ENCODE measurements at regions not wholly inside any gene's neighbourhood (a gene's known extent, or its start where the extent isn't known, plus 50 kb on each side); places are given as distances from the start of the nearest gene placed in this dataset.
A peak's percentile ranks its signal among the peaks of the same experiment; 100 is the strongest.

DNA sequence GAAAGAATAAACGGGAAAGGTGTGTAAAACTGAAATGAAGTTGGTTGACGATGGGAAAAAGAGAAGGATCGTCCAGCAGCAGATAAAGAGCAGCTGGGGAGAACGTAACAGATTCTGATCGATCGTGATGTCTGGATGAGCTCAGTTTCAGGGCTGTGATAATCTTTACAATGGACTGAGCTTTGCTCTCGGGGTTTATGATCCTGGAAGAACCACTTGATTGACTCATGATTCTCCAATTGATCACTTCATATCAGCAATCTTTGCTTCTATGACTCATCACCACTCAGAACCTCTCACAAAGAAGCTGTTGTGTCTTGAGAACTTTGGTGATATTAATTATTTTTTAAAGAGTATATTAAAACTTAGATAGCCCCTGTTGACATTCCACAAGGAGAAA, 690.7 kb downstream of the TUSC7 start:
- ATAC-seq = no peak
- TF ChIP-seq CSDC2 (CRISPR knock-in tag; IDR thresholded peaks at IDR 0.05) (no peak), TSHZ2 (CRISPR knock-in tag; IDR thresholded peaks at IDR 0.05) (no peak), CSRNP3 (CRISPR knock-in tag; IDR thresholded peaks at IDR 0.05) (no peak), PPARA (CRISPR knock-in tag; IDR thresholded peaks at IDR 0.05; ENCODE audit: borderline replicate concordance) (no peak), ZFP30 (CRISPR knock-in tag; IDR thresholded peaks at IDR 0.05) (no peak), ZFP3 (CRISPR knock-in tag; IDR thresholded peaks at IDR 0.05) (no peak), ISL1 (CRISPR knock-in tag; IDR thresholded peaks at IDR 0.05) (no peak), ZNF565 (CRISPR knock-in tag; conservative IDR thresholded peaks at IDR 0.05; ENCODE audit: low read depth) (no peak), OSR1 (CRISPR knock-in tag; IDR thresholded peaks at IDR 0.05) (no peak), TOX (CRISPR knock-in tag; IDR thresholded peaks at IDR 0.05; ENCODE audit: borderline replicate concordance) (no peak), CREB5 (CRISPR knock-in tag; IDR thresholded peaks at IDR 0.05; ENCODE audit: low read depth) (no peak), ZNF8 (CRISPR knock-in tag; IDR thresholded peaks at IDR 0.05) (no peak)
- TF ChIP-seq, protein P1, sequence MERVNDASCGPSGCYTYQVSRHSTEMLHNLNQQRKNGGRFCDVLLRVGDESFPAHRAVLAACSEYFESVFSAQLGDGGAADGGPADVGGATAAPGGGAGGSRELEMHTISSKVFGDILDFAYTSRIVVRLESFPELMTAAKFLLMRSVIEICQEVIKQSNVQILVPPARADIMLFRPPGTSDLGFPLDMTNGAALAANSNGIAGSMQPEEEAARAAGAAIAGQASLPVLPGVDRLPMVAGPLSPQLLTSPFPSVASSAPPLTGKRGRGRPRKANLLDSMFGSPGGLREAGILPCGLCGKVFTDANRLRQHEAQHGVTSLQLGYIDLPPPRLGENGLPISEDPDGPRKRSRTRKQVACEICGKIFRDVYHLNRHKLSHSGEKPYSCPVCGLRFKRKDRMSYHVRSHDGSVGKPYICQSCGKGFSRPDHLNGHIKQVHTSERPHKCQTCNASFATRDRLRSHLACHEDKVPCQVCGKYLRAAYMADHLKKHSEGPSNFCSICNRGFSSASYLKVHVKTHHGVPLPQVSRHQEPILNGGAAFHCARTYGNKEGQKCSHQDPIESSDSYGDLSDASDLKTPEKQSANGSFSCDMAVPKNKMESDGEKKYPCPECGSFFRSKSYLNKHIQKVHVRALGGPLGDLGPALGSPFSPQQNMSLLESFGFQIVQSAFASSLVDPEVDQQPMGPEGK (CRISPR knock-in tag; IDR thresholded peaks at IDR 0.05; ENCODE audit: borderline replicate concordance) = no peak

GRCh38 chr3:117404141-117404540, 694.6 kb downstream of the TUSC7 start:
- no peak for ATAC-seq
- TF ChIP-seq ISL1 (CRISPR knock-in tag; IDR thresholded peaks at IDR 0.05) (peak; percentile 6; the same call in 1 of the 2 replicates), TSHZ2 (CRISPR knock-in tag; IDR thresholded peaks at IDR 0.05) (no peak)

GRCh38 chr3:117404730-117405129, 695.2 kb downstream of the TUSC7 start:
- ATAC-seq = no peak

More at GRCh38 chr3:117404730-117405129, 695.2 kb downstream of the TUSC7 start:
- TF ChIP-seq ARNTL (CRISPR knock-in tag; IDR thresholded peaks at IDR 0.05; ENCODE audit: borderline replicate concordance, low read depth) (no peak), ISL1 (CRISPR knock-in tag; IDR thresholded peaks at IDR 0.05) (no peak), TSHZ2 (CRISPR knock-in tag; IDR thresholded peaks at IDR 0.05) (no peak), TCF4 (CRISPR knock-in tag; IDR thresholded peaks at IDR 0.05; ENCODE audit: borderline replicate concordance) (no peak), ZC3H10 (CRISPR knock-in tag; IDR thresholded peaks at IDR 0.05) (no peak), TOX (CRISPR knock-in tag; IDR thresholded peaks at IDR 0.05; ENCODE audit: borderline replicate concordance) (no peak), ZNF8 (CRISPR knock-in tag; IDR thresholded peaks at IDR 0.05) (no peak), OSR1 (CRISPR knock-in tag; IDR thresholded peaks at IDR 0.05) (no peak)

Measured in SK-N-SH treated with all-trans-retinoic acid at 6 μM for 48 hours (cell line).